ENCODE measurements at regions not wholly inside any gene's neighbourhood (a gene's known extent, or its start where the extent isn't known, plus 50 kb on each side); places are given as distances from the start of the nearest gene placed in this dataset.
"Not testable (repeated sequence)": the region's sequence is repeated elsewhere in the genome, so short reads cannot be mapped to it uniquely, and the experiment has no call there.

DNA sequence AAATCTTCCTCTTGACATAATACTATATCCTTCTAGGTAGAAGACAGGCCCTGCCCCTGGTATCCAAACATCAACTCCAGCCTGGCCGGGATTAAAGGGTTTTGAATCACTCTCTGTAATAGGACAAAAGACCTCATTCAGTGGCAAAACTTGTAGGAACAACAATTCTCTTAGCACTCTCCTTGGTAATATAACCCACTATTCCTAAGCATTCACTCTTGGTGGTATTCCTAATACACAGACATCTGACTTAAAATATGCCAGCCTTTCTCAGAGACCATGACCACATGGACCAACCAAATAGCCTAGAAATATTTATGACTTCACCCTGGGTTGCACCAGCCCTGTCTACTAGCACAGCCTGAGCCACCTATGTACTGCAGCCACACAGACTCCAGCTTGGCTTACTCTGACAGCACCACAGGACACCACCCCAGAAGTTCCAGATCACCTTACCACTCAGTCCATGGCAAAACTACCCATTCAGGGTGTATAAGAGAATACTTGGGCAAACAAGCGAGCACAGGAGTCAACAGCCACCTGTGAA is 244.9 kb upstream of the NEBL start:
- no peak for DNase-seq

DNA sequence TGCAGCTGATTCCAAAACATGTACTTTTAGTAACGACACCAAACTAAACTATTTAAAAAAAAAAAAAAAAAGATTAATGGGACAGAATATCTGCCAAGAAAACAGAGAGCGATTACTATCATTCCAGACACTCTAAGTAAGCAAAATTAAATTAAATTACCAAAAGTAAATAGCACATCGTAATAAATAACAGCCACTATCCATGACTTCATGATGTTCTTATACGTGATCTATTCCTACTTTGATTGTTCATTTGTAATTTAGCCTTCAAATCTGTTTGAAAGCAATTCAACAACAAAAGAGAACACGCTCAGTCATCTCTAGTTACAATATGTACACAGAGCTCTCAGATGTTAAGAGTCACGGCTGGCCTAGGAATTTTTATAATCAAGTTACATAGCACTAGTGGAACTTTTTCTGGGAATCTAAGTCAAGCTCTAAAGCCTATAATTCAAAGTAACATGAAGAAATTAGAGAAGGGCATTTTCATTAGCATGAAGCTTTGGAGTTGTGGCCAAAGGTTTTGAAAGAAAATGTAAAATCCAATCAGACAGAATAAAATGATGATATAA is 241.7 kb upstream of the NEBL start:
- peak in 1 of 2 donors; percentile 13 for DNase-seq

DNA sequence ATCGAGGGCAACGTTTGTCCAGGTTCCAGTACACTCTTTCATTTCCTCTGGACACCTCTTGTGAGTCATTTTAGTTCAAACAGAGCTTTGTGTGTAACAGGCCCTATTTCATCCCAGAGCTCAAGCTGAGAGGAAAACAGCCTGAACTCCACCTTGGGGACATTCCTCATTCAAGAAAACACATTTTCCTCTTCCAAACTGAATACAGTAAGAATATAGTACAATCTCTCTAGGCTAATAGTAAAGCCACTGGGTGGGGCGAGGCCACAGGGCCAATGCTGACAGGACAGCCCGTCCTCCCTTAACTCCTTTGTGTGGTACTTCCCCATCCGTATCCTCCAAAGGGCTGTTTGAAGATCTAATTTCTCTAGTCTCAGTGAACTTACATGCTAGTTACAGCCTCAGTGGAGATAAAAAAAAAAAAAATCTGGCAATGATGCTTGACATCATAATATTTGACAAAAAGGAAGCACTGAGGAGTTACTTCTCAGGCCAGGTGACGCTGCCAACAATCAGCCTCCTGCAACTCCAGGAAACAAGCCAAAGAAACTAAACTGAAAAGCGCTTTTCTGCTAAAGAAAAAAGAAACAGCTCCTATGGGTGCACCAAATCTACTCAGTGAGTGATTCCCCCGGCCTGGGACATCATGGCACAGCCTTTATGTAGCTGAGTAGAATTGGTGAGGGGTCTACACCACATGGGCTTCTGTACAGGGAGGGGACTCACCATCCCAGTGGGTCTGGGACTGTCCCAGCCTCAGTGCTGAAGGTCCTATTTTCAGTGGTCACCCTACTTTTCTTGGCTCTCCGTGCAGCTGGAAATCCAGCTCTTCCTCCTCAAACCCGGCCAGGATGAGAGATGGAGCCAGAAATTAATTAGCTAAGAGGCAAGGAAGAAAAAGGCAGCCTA is 238.2 kb upstream of the NEBL start:
- DNase-seq = no peak

DNA sequence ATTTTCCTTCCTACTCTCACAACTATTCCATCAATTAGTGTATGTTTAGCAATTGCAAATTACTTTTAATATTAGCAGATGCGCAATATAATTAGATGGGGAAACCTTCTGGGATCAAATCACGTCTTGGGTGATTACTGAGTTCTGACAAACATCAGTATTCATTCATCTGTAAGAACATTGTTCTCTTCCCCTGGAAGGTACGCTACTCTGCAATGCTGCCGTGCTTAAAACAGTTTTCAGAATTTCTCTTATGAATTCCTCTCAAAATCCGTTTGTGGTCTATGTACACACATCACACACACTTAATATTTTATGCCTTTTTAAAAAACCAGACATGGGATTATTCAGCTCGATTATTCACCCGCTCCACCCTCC is 237.5 kb upstream of the NEBL start:
- DNase-seq = no peak

DNA sequence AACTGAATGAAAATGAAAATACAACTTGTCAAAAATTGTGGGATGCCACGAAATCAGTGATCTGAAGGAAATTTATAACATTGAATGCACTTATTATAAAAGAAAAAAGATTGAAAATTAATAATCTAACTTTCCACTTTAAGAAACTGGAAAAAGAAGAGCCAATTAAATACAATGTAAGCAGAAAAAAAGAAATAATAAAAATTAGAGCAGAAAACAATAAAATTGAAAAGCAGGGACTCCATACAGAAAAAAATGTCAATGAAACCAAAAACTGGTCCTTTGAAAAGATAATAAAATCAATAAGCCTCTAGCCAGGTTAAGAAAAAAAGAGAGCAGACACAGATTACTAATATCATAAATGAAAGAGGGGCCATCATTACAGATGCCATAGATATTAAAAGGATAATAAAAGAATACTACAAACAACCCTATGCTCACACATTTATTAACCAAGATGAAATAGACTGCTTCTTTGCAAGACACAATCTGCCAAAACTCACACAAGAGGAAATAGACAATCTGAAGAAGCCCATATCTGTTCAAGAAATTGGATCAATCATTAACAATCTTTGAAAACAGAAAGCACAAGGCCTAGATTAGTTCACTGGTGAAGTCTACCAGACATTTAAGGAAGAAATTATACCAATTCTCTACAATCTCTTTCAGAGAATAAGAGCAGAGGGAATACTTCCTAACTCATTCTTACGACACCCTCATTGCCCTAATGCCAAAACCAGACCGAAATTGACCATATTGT is 233.8 kb upstream of the NEBL start:
- no peak for DNase-seq

DNA sequence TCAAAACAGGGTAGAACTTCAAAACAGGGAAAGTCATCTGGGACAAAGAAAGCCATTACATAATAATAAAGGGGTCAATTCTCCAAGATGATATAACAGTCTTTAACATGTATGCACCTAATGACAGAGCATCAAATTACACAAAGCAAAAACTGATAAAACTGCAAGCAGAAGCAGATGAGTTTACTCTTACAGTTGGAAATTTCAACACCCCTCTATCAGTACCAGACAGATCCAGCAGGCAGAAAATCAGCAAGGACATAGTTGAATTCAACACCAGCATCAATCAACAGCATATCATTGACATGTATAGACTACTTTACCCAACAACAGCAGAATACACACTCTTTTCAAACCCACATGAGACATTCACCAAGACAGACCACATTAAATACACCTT is 233.0 kb upstream of the NEBL start:
- DNase-seq = no peak

DNA sequence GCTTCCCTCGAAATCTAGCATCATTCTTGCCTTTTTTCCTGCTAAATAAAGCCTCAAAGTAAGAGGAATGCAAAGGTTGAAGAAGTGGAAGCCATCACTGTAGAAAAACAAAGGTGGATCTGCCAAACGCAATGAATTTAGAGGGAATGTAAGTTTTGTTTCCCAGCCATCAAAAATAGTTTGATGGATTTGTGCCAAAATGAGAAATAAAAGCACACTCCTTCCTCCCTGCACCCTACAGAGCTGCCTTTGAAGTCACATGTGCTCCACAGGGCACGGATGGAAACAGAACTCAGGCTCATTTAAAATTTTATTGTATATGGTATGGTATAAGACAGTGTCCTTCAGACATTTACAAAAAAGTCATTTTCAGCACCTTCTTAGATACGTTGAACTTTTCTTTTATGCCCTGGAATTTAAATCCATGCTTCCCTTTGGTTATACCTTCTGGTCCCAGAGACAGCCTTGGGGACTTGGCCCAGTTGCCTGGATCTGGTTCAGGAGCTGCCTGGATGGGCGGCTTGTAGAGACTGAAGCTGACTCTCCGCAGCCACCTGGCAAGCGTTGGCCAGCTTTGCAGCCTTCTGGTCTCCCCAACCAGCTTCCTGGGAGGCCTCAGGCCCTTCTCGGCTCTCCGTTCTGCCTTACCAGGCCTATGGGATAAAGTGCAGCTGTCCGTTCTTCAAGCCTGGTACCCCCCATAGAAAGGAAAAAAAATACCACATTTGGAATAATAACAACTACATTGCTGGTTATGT is 228.5 kb upstream of the NEBL start:
- no peak for DNase-seq

DNA sequence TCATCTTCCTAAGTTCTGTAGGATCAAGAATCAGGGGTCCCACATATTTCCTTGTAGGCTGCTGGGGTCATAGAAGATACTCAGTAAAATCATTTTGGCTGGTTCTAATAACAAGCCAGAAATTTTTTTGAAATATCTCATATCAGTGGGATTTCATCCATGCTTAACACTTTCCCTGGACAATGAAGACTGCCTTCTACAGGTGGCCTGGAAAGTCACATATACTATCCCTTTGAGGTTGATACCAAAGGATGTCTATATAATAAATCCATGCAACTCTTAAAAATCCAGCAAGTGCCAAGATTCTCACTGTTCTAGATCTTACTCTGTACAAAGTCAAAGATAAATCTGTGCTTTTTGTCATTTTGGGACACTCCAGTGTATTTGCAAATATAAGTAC is 225.8 kb upstream of the NEBL start:
- DNase-seq = no peak

DNA sequence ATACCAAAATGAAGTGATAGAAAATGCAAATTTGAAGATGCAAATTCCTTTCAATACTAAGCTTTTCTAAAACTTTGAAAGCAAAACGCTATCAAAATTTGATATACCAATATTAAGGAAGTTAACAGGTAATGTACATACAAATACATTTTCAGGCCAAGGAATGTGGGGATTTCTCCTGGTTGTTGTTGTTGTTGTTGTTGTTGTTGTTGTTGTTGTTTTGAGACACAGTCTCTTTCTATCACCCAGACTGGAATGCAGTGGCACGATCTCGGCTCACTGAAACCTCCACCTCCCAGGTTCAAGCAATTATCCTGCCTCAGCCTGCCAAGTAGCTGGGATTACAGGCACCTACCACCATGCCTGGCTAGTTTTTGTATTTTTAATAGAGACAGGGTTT is 224.7 kb upstream of the NEBL start:
- DNase-seq = not testable (repeated sequence)

DNA sequence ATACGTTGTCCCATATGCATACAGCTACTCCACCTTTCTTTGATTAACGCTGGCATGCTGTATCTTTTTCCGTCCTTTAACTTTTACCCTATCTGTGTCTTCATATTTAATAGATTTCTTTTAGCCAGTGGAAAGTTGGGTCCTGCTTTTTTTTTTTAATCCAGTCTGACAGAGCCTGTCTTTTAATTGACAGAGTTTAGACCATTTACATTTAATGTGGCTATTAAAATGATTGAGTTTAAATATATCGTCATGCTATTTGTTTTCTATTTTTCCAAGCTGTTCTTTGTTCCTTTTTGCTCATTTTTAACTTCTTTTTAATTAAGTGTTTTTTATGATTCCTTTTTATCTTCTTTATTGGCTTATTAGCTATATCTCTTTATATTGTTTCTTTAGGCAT is 217.6 kb upstream of the NEBL start:
- no peak for DNase-seq

DNA sequence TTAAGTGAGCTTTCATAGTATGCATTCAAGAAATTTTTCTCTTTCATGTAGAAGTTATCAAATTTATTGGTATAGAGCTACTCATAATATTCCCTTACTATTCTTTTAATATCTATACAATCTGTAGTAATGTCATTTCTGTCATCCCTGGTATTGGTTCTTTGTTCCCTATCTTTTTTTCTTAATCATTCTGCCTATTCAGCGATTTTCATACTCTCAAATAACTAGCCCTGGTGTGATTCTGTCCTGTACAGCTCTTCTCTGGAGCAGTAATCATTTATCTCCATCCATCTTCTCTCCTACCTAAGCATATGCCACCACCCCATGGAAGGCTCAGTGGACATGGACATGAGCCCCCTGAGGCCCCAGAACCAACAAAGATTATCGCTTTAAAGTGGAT is 213.2 kb upstream of the NEBL start:
- no peak for DNase-seq

DNA sequence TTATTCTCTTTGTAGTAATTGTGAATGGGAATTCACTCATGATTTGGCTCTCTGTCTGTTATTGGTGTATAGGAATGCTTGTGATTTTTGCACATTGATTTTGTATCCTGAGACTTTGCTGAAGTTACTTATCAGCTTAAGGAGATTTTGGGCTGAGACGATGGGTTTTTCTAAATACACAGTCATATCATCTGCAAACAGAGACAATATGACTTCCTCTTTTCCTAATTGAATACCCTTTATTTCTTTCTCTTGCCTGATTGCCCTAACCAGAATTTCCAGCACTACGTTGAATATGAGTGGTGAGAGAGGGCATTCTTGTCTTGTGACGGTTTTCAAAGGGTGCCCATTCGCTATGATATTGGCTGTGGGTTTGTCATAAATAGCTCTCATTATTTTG is 209.8 kb upstream of the NEBL start:
- not testable (repeated sequence) for DNase-seq

DNA sequence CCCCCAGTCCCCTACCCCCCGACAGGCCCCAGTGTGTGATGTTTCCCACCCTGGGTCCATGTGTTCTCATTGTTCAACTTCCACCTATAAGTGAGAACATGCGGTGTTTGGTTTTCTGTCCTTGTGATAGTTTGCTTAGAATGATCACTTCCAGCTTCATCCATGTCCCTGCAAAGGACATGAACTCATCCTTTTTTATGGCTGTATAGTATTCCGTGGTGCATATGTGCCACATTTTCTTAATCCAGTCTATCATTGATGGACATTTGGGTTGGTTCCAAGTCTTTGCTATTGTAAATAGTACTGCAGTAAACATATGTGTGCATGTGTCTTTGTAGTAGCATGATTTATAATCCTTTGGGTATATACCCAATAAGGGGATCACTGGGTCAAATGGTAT is 208.2 kb upstream of the NEBL start:
- not testable (repeated sequence) for DNase-seq

DNA sequence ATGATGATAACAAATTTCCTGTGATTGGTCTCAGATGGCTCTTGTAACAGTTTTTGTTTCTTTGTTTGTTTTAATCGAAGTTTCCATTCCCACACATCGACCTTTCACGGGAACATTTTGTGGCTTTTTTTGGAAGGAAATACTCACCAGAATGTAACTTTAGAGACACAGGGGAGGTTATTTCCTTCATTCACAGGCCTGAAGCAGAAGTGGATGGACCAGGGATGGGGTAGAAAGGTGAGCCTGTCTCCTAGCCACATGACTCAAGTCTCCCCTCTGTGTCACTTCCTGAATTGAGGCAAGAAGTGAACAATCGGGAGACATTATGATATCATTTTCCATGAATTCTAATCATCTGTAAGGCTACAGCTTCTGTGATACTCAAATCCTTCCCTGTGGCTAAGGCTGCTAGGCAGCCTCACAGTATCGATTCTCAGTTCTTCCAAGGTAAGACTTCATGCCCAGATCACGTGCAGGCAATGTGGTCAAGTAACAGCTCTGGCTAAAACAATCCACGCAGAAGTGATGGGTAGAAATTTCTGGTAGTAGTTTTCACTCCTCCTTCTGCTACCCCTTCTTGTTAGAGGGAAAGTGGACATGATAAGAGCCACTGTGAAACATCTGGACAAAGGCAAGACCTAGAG is 203.9 kb upstream of the NEBL start:
- DNase-seq = no peak

DNA sequence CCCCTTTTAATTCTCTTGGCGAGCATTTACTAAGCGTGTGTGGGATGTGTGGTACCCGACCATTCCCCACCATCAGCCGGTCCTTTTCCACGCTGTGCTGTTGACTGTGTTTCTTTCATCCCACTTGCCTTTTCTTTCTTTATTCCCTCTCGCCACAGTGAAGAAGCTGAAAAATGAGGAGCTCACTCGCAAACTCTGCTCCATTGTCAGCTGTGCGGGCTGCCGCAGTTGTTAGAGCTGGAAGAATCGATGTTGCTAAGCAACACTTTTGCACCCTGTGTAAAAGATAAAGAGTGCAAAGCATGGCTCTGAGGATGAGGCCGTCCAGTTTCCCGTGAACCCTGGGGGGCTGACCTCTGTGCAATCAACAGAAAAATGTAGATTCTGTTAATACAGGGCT is 203.1 kb upstream of the NEBL start:
- no peak for DNase-seq

DNA sequence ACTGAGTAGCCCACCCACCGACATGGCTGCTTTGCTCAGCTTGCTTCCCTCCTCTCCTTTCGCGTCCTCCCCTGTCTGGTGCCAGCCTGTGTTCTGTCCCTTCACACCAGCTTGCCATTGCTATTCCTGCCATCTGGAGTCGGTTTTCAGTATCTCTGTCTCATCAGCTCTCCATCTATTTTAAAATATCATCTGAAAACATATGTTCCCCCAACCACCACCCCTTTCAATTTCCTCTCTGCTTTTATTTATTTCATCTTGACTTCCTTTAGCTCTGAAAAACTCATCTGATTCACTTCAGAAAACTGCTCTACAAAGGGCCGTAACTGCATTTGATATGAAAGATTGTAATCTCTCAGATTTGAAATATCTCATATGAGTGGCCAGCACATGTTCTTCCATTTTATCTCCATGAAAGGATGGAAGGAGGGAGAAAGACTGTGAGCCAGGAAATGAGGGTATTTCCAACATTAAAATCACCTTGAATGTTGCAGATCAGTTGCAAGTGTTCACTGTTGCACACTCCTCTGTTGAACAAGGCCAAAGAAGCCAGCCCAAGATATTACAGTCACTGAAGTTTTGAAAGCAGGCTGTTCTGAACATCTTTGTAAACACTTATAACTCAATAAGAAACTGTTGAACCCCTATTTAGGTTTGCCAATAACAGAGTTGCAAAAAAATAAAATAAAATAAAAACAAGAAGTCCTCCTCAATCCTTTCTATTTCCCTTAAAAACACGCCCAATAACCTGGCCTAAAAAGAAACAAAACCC is 202.4 kb upstream of the NEBL start:
- DNase-seq = peak in 1 of 2 donors; percentile 44

DNA sequence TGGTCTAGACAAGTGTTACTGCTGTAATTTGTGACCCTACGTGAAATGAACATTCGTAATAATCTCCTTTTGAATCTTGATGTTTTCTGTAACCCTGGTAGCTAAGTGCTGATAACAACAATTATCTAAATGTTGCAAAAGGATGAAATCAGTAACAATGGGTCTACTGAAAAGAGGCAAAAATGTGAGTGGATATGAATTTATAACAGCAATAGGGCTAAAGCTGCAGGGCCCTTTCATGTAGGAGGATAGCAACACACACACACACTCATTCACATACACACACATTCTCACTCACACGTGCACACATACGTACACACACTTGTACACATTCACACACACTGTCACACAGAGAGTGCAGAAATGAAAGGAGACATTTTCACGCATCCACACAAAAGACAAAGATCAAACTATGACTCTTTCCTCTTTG is 200.8 kb upstream of the NEBL start:
- DNase-seq = no peak

DNA sequence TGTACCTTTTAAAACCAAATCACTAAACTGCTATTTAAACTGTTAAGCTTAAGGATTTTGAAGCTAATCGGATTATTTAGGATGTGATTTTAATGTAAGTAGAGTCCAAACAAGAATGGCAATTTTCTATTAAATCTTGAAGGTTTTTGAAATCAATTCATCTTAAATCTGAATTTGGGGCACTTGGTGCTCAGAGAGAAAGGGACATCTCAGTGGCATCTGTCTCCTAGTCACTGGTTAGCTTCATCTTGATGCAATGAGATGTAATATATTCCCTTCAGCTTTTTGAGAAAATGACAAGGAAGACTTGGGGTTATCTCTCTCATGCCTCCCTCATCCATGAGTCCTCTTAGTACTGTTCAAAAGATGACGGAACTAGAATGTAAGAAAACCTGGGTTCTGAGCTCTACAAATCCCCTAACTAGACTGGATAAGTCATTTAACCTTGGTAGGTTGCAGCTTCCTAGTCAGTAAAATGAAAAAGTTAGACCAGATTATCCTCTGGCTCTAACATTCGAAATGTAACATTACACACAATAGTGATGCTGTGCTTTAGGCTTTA is 198.5 kb upstream of the NEBL start:
- DNase-seq = no peak

DNA sequence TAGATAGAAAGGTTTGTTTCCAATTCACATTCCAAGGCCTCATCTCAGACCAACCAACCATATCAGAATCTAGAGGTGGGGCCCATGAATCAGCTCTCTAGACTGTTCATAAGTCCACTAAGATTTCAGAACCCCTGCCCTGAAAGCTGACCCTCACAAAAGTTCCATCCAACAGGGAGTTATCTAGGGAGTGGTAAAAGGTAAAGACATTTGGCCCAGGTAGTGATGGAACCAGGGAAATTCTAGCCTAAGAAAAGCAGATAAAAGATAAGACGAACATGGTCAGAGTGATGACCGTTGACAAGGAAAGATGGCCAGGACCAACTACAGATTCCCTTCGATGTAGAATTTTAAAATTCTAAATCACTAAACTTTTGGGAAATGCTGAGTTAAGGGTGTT is 198.0 kb upstream of the NEBL start:
- no peak for DNase-seq
